Vagina (tissue), 2 donors: ENCODE measurements at regions not wholly inside any gene's neighbourhood (a gene's known extent, or its start where the extent isn't known, plus 50 kb on each side); places are given as distances from the start of the nearest gene placed in this dataset.

Experiments used
- CTCF ChIP-seq, 3 experiments: fragments of 450-650 bp in 2 of 3; fragments of 200-600 bp in 1 of 3; sonication (generic) in 1 of 3; IDR thresholded peaks; one replicate each; pipeline ENCODE4 v1.5.1; 2017 to 2019; ENCODE audit warnings: antibody characterized with exemption in 3 of 3, mild to moderate bottlenecking in 2 of 3, moderate library complexity in 2 of 3
- POLR2A ChIP-seq, 2 donors: fragments of 450-650 bp; IDR thresholded peaks; one replicate each; pipeline ENCODE4 v1.6.1; 2017; ENCODE audit warnings: antibody characterized with exemption in 2 of 2, mild to moderate bottlenecking in 2 of 2, moderate library complexity in 2 of 2
- POLR2AphosphoS5 ChIP-seq, 2 donors: sonication (generic); formaldehyde crosslinking; IDR thresholded peaks; one replicate each; pipeline ENCODE4 v1.9.0; 2017; ENCODE audit warnings: antibody characterized with exemption in 2 of 2, mild to moderate bottlenecking in 2 of 2, low read depth in 1 of 2; ENCODE audit not compliant: insufficient read depth in 1 of 2

DNA sequence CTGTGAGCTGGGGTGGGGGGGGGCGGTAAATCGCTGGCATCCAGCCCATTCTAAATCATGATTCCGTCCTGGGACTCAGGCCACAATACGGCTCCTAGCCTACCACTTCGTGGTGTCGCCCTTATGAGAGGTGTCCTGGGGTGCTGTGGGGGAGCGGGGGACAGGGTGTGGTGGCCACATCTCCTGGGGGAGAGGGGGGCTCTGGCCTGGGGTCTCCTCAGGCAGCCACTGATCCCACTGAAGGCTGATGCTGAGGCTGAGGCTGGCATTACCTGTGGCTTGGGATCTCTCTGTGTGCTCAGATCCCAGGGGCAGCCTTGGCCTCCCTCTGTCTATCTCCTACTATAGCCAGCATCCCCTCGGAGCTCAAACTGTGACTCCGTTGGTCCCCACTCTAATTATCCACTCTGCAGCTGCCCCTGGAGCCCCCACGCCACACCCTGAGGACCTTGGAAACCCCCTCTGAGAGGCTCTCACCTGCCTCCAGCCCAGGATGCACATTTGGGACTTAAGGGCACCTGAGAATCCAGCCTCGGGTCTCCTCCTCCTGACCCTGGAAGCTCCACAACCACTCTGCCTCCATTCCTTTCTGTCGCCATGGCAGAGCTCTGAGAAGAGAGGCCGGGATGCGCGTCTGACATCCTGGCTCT, 249.3 kb upstream of the TCERG1L start:
- no peak for TF ChIP-seq CTCF (IDR thresholded peaks at IDR 0.05)
- no peak for TF ChIP-seq POLR2A (IDR thresholded peaks at IDR 0.05)
- TF ChIP-seq POLR2AphosphoS5 (IDR thresholded peaks at IDR 0.05; ENCODE audit: insufficient read depth in 1 of 2, low read depth in 1 of 2), result no peak
